Urinary bladder (tissue), 3 donors: ENCODE measurements at regions not wholly inside any gene's neighbourhood (a gene's known extent, or its start where the extent isn't known, plus 50 kb on each side); places are given as distances from the start of the nearest gene placed in this dataset.
"Not testable (repeated sequence)": the region's sequence is repeated elsewhere in the genome, so short reads cannot be mapped to it uniquely, and the experiment has no call there.

ENCODE experiments used
- DNase-seq: peaks from one replicate; pipeline ENCODE4 v3.0.0-alpha.2; 2015; ENCODE audit errors: extremely low spot score
- H3K27ac ChIP-seq: one replicate; pipeline ENCODE4 v1.5.1; 2013; ENCODE audit warnings: low read depth, mild to moderate bottlenecking, moderate library complexity
- H3K36me3 ChIP-seq: one replicate; pipeline ENCODE4 v1.6.1; 2013; ENCODE audit warnings: mild to moderate bottlenecking, moderate library complexity; ENCODE audit not compliant: insufficient read depth
- H3K4me1 ChIP-seq: one replicate; pipeline ENCODE4 v1.6.1; 2013; ENCODE audit warnings: mild to moderate bottlenecking, moderate library complexity; ENCODE audit not compliant: insufficient read depth
- H3K4me3 ChIP-seq: one replicate; pipeline ENCODE4 v1.5.1; 2013; ENCODE audit warnings: low read depth, low read length
- WGBS: extraction: QIAGEN DNeasy Blood & Tissue Kit; methylation state at CpG from one replicate; pipeline ENCODE4 v1.1.7; 2013; 5-methylcytosine and 5-hydroxymethylcytosine counted together
- donor health status: healthy with polysubstance abuse.
- donor health status: healthy.

- DNase-seq = no peak
- Histone ChIP-seq H3K4me1 (no peaks in the 10 kb centered on the region), H3K27ac (no peak overlapping the region), H3K4me3 (no peak overlapping the region), H3K36me3 (no peaks in the 10 kb centered on the region)
- WGBS = 51% methylated on average over 12 of the region's 12 CpGs
These were observed 155.9 kb downstream of the FOXD2 start for GRCh38 chr1:47593598-47594285.

- DNase-seq = no peak
- no peak overlapping the region for H3K4me3 ChIP-seq
- H3K36me3 ChIP-seq = no peaks in the 10 kb centered on the region
- no peak overlapping the region for H3K27ac ChIP-seq
- WGBS = 98% methylated on average over 4 of the region's 4 CpGs
- no peaks in the 10 kb centered on the region for H3K4me1 ChIP-seq
These were observed 156.8 kb downstream of the FOXD2 start for GRCh38 chr1:47594627-47595026.

DNA sequence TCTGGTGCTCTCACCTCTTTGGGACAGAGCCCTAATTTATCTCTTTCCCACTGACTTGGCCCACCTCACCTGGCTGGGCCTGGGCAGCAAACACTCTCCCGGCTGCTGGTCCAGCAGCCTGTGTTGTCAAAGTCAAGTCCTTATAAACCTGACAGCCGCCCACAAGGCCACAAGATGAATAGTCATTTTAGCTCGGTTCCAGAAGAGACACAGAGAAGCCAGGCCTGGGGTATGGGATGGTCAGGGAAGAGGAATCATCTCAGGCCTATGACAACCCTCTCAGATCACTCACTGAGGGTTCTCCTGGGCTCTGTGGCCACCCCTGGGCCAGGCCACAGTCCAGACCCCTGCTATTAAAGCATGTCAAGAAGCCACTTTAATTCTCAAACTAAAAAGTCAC is 158.5 kb downstream of the FOXD2 start:
- 90% methylated on average over 3 of the region's 3 CpGs for WGBS
- Histone ChIP-seq H3K27ac (no peak overlapping the region), H3K4me3 (no peak overlapping the region), H3K36me3 (no peaks in the 10 kb centered on the region), H3K4me1 (no peaks in the 10 kb centered on the region)
- no peak for DNase-seq

DNA sequence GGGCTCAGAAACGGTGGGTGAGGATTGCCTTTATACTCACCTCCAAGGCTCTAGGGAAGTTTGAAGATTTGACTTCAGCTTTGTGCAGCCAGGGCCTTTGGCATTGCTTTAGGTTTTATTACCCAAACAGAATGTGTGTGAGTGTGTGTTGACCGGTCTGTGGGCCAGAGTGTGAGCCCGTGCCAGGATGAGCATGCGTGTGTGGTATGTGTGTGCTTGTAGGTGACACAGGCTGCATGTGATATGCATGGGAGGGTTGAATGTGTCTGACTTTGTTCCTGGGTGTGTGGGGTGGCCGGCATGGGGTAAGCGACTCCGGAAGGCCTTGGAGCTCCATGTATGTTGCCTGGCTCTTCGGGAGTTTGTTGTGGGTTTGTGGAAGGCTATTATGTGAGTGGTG is 160.5 kb downstream of the FOXD2 start:
- Histone ChIP-seq H3K27ac (no peak overlapping the region), H3K36me3 (no peaks in the 10 kb centered on the region), H3K4me3 (no peak overlapping the region), H3K4me1 (no peaks in the 10 kb centered on the region)
- DNase-seq = no peak
- 67% methylated on average over 8 of the region's 8 CpGs for WGBS

DNA sequence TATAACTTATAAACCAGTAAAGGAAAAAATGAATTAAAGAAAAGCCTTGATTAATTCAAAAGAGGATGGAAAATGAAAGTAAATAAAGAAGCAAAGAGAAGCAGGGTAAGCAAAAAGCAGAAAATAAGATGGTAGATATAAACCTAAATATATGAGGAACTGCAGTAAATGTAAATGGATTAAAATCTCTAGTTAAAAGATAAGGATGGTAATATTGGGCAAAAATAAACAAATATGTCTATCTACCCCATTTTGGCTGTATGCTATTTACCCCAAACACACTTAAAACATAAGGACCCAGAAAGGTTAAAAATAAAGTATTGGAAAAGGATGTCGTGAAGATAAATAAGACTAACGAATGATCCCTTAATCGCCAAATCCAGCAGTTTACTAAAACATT is 161.9 kb downstream of the FOXD2 start:
- DNase-seq = no peak
- 99% methylated on average over 3 of the region's 3 CpGs for WGBS
- Histone ChIP-seq H3K4me3 (no peak overlapping the region), H3K27ac (no peak overlapping the region), H3K36me3 (no peaks in the 10 kb centered on the region), H3K4me1 (no peaks in the 10 kb centered on the region)

GRCh38 chr1:47602491-47602890 is 164.6 kb downstream of the FOXD2 start:
- not testable (repeated sequence) for H3K36me3 ChIP-seq, H3K4me3 ChIP-seq, H3K4me1 ChIP-seq, H3K27ac ChIP-seq, DNase-seq
- WGBS = 92% methylated on average over 11 of the region's 11 CpGs

- DNase-seq, H3K36me3 ChIP-seq, H3K27ac ChIP-seq, H3K4me1 ChIP-seq, H3K4me3 ChIP-seq: not testable (repeated sequence)
- WGBS = 98% methylated on average over 1 of the region's 1 CpG
These were observed 167.0 kb downstream of the FOXD2 start for GRCh38 chr1:47604869-47605268.

- Histone ChIP-seq H3K4me3 (no peak overlapping the region), H3K4me1 (no peaks in the 10 kb centered on the region), H3K36me3 (no peaks in the 10 kb centered on the region), H3K27ac (no peak overlapping the region)
- no peak for DNase-seq
- 92% methylated on average over 7 of the region's 7 CpGs for WGBS
These were observed 170.5 kb downstream of the FOXD2 start for GRCh38 chr1:47608296-47608875.

DNA sequence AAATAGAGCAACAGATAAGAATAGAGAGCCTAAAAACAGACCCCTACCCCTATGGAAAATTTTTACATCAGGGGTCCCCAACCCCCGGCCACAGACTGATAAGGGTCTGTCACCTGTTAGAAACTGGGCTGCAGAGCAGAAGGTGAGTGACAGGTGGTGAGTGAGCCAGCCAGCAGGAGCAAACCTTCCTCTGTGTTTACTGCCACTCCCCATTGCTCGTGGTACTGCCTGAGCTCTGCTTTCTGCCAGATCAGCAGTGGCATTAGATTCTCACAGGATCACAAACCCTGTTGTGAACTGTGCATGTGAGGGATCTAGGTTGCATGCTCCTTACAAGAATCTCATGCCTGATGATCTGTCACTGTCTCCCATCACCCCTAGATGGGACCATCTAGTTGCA is 174.1 kb downstream of the FOXD2 start:
- Histone ChIP-seq H3K4me3 (no peak overlapping the region), H3K27ac (no peak overlapping the region), H3K4me1 (no peaks in the 10 kb centered on the region), H3K36me3 (no peaks in the 10 kb centered on the region)
- 47% methylated on average over 2 of the region's 2 CpGs for WGBS
- no peak for DNase-seq

- no peak for DNase-seq
These were observed 175.0 kb downstream of the FOXD2 start for GRCh38 chr1:47612819-47613218.

GRCh38 chr1:47616036-47616435 is 178.2 kb downstream of the FOXD2 start:
- Histone ChIP-seq H3K4me3 (no peak overlapping the region), H3K36me3 (no peaks in the 10 kb centered on the region), H3K4me1 (no peaks in the 10 kb centered on the region), H3K27ac (no peak overlapping the region)
- DNase-seq = no peak
- 84% methylated on average over 3 of the region's 3 CpGs for WGBS

More at GRCh38 chr1:47612819-47613218, 175.0 kb downstream of the FOXD2 start:
- Histone ChIP-seq H3K27ac (no peak overlapping the region), H3K4me1 (no peaks in the 10 kb centered on the region), H3K36me3 (no peaks in the 10 kb centered on the region), H3K4me3 (no peak overlapping the region)
- WGBS = 98% methylated on average over 1 of the region's 1 CpG

DNA sequence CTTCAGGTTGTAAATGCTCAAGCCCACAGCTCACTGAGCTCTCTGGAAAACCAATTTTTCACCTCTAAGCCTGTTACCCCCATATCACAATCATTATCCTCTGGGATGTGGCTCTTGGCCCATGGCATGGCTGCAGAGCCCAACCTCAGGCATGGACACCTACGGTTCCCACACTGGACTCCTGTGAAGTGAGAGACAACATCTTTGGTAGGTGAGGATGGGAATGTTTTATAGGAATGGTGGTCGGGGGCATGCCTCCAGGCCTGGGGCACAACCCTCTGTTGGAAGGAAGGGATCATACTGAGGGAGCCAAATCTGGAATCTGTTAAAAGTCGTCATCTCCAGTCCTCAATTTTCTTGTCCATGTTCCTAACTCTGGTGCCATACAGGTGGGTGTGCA is 179.1 kb downstream of the FOXD2 start:
- 88% methylated on average over 3 of the region's 3 CpGs for WGBS
- H3K4me1 ChIP-seq = no peaks in the 10 kb centered on the region
- H3K36me3 ChIP-seq = no peaks in the 10 kb centered on the region
- no peak for DNase-seq
- no peak overlapping the region for H3K4me3 ChIP-seq
- H3K27ac ChIP-seq = no peak overlapping the region

DNA sequence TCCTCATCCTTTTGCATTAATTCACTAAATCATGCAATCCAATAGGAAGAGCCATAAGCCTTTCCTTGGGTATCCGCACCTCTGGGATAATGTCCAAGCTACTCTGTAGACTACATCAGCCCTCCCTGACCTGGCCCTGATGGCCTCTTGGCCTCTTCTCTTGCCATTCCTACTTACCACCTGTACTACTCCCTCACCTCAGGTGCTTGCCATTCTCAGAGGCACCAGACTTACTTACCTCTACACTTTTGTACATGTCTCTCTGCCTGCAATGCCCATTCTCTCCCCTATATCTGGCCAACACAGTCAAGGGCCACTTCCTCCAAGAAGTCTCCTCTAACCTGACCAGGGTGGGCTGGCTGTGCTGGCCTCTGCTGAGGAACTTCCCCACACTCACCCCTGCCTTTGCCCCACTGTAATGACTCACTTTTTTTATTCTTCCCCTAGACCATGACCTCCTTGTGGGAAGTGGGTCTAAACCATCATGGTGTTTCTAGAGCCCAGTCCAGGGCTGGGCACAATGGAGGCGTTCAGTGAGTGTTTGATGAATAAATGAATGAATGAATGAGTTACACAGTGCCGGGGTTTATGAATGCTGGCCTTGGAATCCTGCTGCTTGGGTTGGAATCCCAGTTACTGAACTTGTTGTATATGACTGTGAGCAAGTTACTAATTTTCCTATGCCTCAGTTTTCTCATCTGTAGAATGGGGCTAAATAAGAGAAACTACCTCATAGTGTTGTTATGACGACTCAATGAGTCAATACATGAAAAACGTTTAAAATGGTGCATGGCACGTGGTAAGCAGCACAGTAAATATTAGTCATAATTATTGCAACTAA is 179.8 kb downstream of the FOXD2 start:
- no peak for DNase-seq
- H3K4me1 ChIP-seq = no peaks in the 10 kb centered on the region
- 90% methylated on average over 6 of the region's 6 CpGs for WGBS
- H3K36me3 ChIP-seq = no peaks in the 10 kb centered on the region
- no peak overlapping the region for H3K27ac ChIP-seq
- no peak overlapping the region for H3K4me3 ChIP-seq

GRCh38 chr1:47618222-47618720 is 180.4 kb downstream of the FOXD2 start:
- Histone ChIP-seq H3K27ac (no peak overlapping the region), H3K36me3 (no peaks in the 10 kb centered on the region), H3K4me3 (no peak overlapping the region), H3K4me1 (no peaks in the 10 kb centered on the region)
- WGBS = 88% methylated on average over 4 of the region's 4 CpGs
- no peak for DNase-seq
